Hematopoietic multipotent progenitor cell treated with erythropoietin and hydrocortisone succinate and interleukin-3 and kit ligand, for 8 days (in vitro differentiated cells): ENCODE measurements at regions not wholly inside any gene's neighbourhood (a gene's known extent, or its start where the extent isn't known, plus 50 kb on each side); places are given as distances from the start of the nearest gene placed in this dataset.

ENCODE experiments used
- DNase-seq: peaks from one replicate; pipeline ENCODE4 v3.0.0-alpha.2; 2015

DNA sequence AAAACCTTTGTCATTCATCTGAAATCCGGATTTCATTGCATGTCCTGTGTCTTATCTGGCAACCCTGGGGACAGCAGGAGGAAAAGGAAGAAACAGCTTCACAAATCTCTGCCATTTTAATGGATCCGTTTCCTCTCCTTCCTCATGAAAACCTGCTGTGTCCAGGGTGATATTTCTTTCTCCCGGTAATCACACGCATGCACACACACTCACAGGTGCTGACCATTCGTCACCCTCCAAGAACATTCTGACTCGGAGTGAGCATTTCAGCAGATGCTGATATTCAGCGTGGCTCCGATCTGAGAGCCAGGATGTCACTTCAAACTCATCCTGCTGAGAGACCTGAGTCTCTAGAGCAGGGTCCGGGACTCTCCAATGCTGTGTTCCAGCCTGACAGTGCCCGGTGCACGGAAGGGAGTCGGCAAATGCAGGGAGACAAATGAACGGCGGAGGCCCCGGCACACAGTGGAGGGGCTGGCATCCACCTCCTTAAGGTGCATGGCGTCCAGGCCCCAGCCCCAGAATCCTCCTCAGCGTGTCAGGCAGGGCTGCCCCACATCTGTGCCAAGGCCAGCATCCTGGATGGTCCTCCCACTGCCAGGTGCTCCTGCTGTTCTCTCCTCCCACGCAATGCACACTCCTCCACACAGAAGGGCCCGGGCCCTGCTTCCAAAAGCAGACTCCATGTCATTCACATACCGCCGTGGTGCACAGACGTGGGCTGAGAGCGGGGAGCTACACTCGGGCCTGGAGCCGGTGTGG is 70.7 kb downstream of the RBFOX3 start:
- DNase-seq: no peak

DNA sequence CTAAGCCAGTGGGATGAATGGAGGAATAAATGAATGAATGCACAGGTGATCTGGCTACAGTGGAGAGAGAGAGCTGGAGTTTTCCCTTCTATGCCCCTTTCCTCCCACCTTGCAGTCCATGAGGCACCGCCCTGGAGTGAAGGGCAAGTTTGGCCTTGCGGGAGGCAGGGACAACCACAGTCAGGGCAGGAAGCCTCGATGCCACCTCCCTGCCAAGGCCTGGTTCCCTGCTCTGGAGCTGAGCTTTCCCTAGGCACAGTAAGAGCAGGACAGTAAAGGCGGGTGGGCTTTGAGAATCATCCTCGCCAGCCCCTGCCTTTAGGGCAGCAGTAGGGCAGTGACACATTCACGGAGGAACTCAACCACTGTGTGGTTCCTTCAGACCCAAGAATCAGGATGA is 72.6 kb downstream of the RBFOX3 start:
- no peak for DNase-seq

DNA sequence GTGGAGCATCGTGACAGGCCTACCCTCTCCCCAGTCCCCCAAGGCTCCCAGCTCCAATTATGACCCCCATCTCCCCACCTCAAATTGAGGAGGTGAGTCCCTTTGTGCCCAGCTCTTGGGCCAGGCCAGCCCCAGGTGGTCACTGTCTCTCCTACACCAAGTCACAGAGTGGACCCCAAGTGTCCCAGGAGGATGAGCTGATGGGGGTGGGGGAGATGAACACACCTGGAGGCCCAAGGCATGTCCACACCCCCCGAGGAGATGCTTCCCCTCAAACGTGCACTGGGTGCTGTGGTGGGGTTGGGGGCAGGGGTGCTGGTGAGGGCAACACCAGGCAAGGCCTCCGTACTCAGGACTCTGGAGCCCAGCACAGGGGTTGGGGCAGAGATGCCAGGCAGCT is 73.2 kb downstream of the RBFOX3 start:
- DNase-seq: no peak

DNA sequence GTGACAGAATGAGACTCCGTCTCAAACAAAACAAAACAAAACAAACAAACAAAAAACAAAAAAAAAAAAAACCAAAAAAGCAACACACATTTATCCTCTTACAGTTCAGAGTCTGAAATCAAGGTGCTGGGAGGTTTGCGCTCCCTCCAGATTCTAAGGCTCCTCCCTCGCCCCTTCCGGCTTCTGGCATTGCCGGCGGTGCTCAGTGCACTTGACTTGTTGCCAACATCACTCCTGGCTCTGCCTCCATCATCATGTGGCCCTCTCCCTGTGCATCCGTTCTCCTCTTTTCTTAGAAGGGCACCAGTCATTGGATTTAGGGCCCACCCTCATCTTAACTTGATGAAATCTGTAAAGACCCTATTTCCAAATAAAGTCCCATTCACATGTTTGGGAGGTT is 73.8 kb downstream of the RBFOX3 start:
- no peak for DNase-seq

DNA sequence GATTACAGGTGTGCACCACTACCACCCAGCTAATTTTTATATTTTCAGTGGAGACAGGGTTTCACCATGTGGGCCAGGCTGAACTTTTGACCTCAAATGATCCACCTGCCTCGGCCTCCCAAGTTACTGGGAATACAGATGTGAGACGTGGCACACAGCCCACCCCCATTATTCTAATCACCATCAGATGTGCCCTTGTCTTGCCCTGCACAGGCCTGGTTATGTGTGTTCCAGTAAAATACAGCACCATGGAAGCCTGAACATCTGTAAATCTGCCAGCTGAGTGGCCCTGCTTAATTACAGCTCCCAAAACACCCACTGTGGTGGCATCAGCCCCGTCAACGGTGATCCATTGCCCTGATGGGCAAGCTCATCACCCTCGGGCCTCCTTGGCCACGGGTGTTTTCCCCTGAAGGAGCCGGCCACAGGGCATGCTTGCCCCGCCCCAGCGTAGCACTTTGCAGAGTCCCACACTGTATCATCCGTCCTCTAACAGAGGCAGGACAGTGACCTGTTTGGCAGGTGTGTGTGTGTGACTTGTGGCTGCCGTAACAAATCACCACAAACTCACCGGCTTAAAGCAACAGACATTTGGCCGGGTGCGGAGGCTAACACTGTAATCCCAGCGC is 74.5 kb downstream of the RBFOX3 start:
- no peak for DNase-seq

DNA sequence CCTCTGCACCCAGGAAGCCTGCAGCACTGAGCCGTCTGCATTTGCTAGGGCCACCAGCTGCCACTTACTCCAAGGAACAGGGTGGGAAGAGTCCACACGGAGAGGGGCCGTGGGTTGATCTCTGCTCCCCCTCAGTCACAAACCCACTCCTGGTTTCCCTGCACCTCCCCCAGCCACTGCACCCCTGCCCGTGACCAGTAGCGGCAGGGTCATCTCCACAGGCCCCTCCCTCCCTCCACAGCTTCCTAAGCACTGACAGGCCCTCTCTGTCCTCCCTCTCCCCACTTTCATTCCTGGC is 75.2 kb downstream of the RBFOX3 start:
- DNase-seq: no peak

DNA sequence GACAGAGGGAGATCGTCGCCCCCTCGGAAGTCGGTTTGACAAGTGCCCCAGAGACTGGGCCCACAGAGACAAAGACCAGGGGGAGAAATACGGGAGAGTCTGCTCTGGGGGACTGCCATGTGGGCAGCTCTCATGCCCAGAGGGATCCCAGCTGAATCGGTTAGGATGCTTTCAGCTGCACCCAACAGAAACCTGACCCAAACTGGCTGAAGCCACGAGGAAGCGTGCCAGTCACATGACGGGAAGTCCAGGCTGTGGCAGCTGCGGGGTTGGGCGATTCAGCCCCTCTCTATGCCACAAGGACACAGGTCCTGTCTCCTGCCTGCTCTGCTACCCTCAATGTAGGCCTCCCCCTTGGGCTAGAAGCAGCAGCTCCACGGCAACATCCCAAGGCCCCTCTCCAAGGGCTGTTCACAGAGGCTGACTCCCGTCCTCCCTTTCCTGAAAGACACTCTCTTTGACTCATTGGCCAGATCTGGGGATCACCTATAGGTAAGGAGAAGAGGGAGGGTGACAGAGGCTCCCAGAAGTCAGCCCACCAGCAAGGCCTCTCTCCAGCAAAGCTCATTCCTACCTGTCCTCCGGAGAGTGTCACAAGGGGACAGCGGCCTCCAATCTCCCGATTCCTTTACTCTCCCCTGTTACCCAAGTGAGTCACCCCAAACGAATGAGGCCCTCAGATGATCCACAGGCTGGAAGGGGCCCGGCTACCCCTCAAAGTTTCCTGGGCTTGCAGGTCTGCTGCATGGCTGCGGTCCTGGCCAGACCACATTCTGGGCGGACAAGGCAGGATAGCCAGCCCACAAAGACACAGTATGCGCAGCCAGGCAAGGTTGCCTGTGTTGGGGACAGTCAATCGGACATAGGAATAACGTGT is 75.8 kb downstream of the RBFOX3 start:
- DNase-seq: no peak

DNA sequence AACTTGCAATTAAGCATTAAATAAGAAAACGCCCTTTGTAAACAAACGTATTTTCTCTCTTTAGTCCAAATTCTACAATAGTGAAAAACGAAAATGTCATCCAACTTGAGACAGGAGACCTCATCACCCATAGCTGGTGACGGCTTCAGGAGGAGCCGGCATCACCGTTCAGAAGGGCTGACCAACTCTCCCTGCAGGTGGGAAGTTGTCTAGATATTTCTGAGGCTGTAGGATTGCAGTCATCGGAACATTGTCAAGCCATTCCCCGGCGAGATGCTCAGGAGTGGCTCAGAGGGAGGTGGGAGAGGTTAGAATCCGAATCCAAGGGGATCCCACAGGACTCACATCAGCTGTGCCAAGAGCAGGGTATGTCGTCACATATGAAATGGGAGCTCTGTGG is 76.7 kb downstream of the RBFOX3 start:
- DNase-seq: no peak

DNA sequence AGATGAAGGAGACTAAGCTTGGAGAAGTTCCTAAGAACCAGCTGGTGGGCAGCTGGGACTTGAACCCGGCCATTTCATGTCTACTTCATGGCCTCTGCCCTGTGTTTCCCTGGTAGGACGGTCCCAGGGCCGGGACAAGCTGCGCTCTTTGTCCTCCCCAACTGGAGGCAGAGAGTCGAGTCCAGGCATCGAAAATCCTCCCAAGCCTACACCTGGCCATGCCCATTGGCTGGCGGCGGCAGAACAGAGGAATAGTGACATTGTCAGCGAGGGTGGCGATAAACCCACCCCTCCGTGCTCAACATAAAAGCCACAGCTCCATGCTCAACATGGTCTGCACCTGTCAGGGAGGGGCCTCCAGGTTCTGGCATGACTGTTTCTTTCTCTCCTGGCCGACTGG is 77.7 kb downstream of the RBFOX3 start:
- no peak for DNase-seq

DNA sequence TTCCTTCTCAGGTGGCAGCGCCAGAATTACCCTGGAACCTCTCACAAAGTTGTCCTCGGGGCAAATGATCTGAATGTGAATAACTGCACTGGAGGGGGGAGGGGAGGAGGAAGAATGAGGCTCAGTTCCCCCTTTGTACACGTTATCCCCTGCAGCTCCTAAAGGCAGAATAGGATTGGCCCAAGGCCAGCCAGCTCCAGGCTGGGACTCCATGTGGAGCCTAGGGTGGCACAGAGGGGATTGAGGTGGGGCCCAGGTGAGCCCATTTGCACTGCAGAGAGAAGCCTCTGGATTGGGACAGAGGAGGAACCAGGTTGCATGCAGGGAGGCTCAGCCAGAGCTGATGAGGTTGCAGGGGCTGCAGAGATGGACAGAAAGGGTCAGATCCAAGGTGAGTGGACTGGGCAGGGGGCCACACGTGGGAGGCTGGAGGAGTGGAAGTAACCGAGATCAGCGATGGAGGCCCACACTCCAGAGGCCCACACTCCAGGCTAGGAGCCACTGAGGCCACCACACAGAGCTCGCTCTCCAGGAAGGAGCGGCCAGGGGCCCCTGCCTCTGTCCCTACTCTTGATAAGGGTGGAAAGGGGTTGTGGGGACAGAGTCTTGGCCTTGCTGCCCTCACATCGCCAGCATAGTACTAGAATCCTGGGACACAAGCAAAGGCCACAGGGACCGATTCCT is 78.6 kb downstream of the RBFOX3 start:
- DNase-seq: no peak

DNA sequence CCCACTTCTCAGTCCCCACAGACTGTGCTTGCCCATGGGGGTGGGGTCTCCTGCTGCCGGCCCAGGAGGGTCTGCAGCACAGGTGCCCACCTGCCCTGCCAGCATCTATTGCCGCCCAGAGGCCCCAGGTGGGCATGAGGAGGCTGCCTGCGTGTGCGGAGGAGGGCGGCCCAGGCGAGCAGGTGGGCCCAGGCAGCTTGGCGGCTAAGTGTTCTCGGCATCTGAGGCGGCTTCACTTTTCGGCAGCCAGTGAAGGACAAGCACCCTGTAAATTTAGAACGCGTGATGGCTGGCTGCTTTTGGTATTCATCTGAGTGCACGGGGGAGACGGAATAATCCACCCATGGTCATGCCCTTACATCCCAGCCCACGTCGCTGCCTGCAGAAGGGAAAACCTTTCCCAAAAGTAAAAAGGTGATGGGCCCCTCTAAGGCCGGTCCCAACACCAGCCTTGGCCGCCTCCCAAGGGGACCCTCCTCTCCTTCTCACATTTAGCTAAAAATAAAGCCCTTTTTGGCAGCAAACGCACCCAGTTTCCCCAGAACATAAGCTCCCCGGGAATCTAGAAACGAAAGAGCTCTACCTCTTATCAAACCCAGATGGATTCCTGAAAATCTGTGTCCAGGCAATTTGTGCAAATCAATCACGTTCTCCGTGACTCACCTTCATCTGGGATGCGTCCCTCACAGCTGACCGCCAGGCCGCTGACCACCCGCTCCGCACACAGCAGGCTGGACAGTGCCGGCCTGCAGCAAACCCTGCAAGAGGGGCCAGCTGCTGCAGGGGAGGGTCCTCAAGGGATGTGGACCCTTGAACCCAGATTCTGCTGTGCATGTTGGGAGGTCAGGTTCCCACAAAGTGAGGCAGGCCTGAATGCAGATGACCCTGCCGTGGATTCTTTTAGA is 79.4 kb downstream of the RBFOX3 start:
- DNase-seq: no peak

DNA sequence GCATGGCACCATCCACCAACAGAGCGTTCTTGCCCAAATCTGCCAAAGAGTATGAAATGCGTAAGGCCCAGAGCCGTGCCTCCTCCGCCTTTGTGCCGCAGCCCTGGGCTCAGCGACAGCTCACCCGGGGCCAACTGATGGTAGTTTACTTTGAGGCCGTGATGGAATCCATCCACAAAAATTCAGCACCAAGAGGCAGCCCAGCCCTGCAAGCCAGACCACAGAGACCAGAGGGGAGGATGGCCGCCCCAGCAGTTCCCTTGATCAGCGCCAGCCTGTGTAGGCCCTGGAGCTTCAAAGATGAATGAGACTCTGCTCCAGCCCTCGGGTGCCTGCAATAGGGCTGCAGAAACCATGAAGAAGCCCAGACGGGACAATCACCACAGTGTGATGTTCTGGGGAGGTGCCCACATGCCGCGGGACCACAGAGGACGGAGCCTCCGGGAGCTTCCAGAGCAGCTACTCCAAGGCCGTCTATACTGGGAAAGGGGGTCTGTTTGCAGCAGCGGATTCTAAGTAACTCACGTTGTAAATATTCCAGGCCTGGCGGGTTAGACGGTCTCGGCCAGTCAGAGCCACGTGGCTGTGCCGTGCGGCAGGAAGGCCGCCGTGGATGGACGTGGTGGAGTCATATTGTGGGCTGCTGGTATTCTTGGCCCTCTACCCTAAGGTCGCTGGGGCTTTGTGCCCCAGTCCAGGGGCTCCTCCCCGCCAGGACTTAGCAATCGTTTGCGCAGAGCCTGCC is 80.3 kb downstream of the RBFOX3 start:
- DNase-seq: no peak

DNA sequence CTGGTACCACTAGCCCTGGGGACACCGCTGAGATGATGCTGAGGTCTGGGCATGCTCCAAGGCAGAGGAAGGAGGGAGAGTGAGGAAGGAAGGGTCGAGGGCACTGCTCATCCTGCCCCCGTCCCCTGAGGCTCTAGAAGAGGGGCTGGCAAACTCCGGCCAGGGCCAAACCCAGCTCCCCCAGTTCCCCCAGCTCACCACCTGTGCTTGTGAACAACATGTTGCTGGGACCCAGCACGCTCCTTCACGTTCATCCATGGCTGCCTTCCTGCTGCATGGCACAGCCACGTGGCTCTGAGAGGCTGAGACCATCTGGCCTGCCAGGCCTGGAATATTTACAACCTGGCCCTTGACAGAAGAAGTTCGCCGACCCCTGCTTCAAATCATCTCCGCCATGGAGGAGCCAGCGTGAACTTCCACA is 81.2 kb downstream of the RBFOX3 start:
- DNase-seq: no peak

DNA sequence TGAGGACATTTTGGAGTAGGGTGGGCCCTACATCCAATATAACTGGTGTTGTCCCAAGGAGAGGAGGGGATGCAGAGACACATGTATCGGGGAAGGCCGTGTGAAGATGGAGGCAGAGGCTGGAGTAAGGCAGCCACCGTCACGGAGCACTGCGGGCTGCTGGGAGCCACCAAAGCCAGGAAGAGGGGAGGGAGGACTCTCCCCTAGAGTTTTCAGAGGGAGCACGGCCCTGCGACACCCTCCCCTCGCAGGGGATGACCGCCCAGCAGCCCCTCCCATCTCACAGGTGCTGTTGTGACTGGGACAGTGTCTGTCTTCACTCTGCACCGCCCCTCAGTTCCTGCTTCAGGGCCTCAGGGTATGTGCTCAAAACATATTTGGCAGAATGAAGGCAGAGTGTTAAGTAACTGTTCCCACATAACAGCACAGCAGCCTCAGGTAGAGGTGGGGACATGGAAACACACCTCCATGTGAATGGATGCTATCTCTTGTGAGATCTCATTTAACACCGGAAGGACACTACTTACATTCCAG is 82.2 kb downstream of the RBFOX3 start:
- DNase-seq: no peak

DNA sequence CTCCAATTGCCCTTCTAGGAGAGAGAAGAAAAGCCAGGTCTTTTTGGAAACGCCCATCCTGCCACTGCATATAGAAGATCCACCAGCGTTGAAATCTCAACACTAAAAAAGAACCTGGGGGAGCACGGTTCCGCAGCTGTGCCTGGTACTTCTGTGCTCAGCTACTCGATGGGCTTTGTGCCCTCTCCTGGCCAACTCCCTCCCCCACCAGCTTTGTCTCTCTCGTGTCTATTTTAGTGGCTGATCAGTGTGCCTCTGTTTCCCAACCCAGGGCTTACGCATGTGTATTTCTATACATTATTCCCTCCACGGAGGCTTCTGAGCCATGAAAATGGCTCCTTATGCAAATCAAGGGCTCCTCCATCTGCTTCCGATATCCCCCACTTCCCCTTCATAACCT is 83.5 kb downstream of the RBFOX3 start:
- DNase-seq: no peak

DNA sequence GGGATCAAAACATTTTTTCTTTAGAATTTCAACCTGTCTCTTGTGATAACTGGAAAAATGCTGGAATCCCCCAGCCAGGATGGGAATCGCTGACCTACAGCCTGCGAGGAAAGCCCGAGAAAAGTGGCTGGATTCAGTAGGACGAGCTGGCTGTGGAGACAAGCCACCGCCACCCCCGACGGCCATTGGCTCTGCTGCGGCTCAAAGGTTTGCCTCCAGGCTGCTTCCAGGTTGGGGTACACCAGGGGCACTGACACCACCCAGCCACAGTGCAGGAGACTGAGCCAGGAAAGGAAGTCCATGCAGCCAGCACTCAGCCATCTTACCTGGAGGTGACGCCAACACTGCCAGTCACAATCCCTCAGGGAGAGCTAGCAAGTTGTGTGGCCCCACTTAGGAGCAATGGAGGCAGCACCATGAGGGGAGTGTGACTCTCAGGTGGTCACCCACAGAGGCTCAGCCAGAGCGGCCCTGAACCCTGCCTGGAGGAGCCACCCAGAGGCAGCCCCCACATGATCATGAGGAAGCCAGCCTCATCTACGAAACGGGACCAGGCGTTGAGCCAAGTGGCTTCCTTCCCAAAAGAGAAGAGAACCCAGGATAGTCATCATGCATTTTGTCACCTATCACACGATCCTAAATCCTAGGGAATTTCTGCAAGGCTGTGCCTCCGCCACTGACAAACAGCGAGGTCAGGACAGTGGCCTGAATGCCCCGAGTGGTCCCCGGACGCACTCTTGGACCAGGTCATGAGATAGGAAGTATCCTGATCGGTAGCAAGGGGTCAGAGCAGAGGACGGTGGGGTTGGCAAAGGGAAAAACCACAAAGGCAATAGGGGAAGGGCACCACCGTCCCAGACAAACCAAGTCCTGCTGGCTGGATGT is 84.8 kb downstream of the RBFOX3 start:
- no peak for DNase-seq

DNA sequence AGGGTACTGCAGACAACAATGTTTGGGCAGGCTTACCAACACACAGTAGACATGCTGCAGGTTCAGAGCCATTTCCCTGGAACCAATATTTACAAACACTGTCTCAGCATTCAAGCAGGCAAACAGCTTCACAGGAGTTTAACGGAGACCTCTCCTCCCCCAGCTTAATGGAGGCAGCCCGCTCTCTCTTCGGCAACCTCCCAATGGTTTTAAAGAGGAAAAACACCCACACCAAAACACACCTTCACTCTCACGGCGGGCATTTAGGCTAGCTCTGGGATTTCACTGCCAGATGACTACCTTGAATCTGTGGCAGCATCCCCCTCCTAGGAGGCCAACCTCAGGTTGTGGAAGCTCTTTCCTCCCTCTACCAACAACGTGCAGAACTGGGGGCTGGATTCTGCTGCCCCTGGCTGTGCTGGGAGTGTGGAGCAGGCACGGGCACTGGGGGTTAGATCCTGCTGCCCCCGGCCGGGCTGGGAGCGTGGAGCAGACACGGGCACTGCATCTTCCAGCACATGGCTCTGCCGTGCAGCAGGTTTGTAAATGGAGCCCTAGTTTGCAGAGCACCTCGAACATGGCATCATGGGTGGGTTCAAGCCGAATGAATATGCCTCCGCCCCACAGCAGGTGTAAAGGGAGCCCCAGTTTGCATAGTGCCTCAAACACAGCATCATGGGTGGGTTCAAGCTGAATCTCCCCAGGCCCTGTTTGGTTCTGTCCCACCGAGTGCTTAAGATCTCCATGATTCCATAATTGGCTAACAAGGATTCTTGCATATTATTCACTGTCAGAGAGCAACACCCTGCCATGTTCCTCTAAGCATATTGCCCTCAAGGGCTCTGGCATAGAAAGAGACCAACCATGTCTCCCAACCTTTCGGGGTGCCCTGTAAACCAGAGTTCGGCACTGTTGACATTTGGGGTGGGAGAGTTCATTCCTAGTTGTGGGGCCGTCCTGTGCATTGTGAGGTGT is 86.4 kb downstream of the RBFOX3 start:
- no peak for DNase-seq

DNA sequence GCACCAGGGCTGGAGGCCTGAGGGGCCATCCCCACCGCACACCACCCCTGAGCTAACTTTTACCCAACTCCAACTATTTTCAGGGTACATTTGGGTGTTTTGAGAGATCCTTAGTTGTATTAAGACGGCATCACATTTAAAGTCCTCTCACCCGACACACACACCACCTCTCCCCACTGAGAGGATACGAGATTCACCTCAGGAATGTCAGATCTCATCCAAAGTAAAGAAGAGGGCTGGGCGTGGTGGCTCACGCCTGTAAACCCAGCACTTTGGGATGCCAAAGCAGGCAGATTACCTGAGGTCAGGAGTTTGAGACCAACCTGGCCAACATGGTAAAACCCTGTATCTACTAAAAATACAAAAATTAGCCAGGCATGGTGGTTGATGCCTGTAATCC is 88.4 kb downstream of the RBFOX3 start:
- DNase-seq: no peak

DNA sequence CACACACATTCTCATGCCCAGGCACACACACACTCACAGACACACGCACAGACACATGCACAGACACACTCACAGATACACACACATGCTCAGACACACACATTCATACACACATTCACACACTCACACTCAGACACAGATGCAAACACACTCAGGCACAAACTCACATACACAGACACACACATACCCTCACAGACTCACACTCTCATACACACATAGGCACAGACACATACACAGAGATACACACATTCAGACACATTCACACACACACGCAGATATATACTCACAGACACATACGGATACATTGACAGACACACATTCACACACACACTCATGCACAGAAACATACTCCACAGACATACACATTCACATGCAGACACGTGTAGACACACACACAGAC is 89.6 kb downstream of the RBFOX3 start:
- no peak for DNase-seq
